OCI-LY3 (cell line): ENCODE measurements at regions not wholly inside any gene's neighbourhood (a gene's known extent, or its start where the extent isn't known, plus 50 kb on each side); places are given as distances from the start of the nearest gene placed in this dataset.

Experiments used
- H2AFZ ChIP-seq: fragments of 200-600, 300-600 bp; shearing (Covaris generic); 2 replicates; pipeline ENCODE4 v1.6.0; 2014; ENCODE audit warnings: antibody characterized with exemption, low read depth, low read length
- H3K27ac ChIP-seq: fragments of 200-600, 300-600 bp; sonication (generic); 2 replicates; pipeline ENCODE4 v1.5.1; 2014; ENCODE audit warnings: mild to moderate bottlenecking, low read length, moderate library complexity, mixed read lengths
- H3K27me3 ChIP-seq: fragments of 200-600, 300-600 bp; sonication (generic); 2 replicates; pipeline ENCODE4 v1.6.1; 2014; ENCODE audit warnings: low read depth, low read length, mixed read lengths
- H3K36me3 ChIP-seq: fragments of 200-600, 300-600 bp; sonication (generic); replicated peaks from 2 replicates; pipeline ENCODE3; 2014; ENCODE audit warnings: low read depth, low read length, mixed read lengths
- H3K4me1 ChIP-seq: fragments of 300-600, 200-600 bp; sonication (generic); 2 replicates; pipeline ENCODE4 v1.6.1; 2014; ENCODE audit warnings: low read length, mixed read lengths
- H3K4me2 ChIP-seq: fragments of 200-600, 300-600 bp; sonication (generic); 2 replicates; pipeline ENCODE4 v1.6.1; 2014; ENCODE audit warnings: low read length, mixed read lengths
- H3K4me3 ChIP-seq: fragments of 300-600, 200-600 bp; sonication (generic); 2 replicates; pipeline ENCODE4 v1.5.1; 2014; ENCODE audit warnings: antibody characterized with exemption, mild to moderate bottlenecking, low read length, moderate library complexity
- H3K79me2 ChIP-seq: fragments of 300-600, 200-600 bp; shearing (Covaris generic); 2 replicates; pipeline ENCODE4 v1.6.1; 2014; ENCODE audit warnings: mild to moderate bottlenecking, low read length, mixed read lengths
- H3K9ac ChIP-seq: fragments of 300-600, 200-600 bp; shearing (Covaris generic); 2 replicates; pipeline ENCODE4 v1.6.0; 2014; ENCODE audit warnings: mild to moderate bottlenecking, low read length, moderate library complexity
- H3K9me3 ChIP-seq: fragments of 200-600, 300-600 bp; shearing (Covaris generic); 2 replicates; pipeline ENCODE4 v1.6.1; 2014; ENCODE audit warnings: low read length, mixed read lengths; ENCODE audit not compliant: insufficient read depth
- H4K20me1 ChIP-seq: fragments of 200-600, 300-600 bp; sonication (generic); 2 replicates; pipeline ENCODE4 v1.6.1; 2016; ENCODE audit warnings: low read length, mixed read lengths; ENCODE audit not compliant: insufficient read depth
- EZH2phosphoT487 ChIP-seq: fragments of 200-600 bp; shearing (Covaris generic); IDR thresholded peaks from 2 replicates; pipeline ENCODE4 v1.6.1; 2018; ENCODE audit warnings: antibody characterized with exemption, mixed run types, low read depth
- TF ChIP-seq, protein P1 (sequence below): fragments of 200-600, 300-600 bp; sonication (generic); IDR thresholded peaks from 2 replicates; pipeline ENCODE4 v1.5.1; 2014; ENCODE audit warnings: antibody characterized with exemption, low read length, low read depth

DNA sequence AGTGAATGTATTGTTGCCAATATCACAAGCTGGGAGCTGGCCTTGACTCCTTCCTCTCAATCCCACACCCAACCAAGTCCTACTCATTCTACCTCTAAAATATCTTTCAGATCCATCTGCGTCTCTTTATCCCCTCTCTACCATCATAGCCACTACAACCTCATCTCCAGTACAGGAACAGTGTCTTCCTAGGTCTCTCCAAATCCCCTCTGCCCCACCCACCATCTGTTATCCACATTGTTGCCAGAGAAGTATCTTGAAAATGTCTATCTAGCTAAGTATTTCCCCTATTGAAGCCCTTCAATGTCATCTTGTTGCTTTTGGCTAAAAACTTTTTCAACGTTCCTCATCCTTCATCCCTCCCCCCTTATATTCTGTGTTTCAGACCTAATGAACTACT is 244.7 kb downstream of the C12orf75 start:
- Histone ChIP-seq H3K4me1 (no peaks in the 10 kb centered on the region), H3K4me3 (no peak overlapping the region), H3K4me2 (no peak overlapping the region), H3K27me3 (no peaks in the 10 kb centered on the region), H2AFZ (no peak overlapping the region), H3K36me3 (no peaks in the 10 kb centered on the region), H3K9me3 (no peaks in the 10 kb centered on the region), H3K27ac (no peak overlapping the region), H3K79me2 (no peaks in the 10 kb centered on the region), H3K9ac (no peak overlapping the region), H4K20me1 (no peaks in the 10 kb centered on the region)
- TF ChIP-seq, protein P1, sequence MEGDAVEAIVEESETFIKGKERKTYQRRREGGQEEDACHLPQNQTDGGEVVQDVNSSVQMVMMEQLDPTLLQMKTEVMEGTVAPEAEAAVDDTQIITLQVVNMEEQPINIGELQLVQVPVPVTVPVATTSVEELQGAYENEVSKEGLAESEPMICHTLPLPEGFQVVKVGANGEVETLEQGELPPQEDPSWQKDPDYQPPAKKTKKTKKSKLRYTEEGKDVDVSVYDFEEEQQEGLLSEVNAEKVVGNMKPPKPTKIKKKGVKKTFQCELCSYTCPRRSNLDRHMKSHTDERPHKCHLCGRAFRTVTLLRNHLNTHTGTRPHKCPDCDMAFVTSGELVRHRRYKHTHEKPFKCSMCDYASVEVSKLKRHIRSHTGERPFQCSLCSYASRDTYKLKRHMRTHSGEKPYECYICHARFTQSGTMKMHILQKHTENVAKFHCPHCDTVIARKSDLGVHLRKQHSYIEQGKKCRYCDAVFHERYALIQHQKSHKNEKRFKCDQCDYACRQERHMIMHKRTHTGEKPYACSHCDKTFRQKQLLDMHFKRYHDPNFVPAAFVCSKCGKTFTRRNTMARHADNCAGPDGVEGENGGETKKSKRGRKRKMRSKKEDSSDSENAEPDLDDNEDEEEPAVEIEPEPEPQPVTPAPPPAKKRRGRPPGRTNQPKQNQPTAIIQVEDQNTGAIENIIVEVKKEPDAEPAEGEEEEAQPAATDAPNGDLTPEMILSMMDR, result no peak
- TF ChIP-seq EZH2phosphoT487, result no peak

DNA sequence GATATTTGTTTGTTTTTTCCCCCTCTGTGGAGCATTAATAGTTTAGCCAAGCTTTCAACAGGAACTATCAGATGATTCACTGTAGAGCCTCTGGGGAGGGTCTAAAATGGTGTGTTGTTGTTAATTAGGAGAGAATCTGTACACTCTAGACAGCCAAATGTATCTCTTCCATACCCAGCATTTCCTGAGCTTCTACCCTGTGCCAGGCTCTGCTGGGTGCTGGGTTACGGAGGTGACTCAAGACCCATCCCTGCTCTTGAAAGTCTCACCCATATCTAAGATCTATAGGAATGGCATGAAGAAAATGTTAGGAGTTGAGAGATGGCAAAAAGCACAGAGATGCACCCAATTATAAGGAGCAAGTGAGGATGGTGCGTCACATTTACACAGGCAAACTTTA is 245.8 kb downstream of the C12orf75 start:
- H3K27me3 ChIP-seq, result no peaks in the 10 kb centered on the region
- H3K9me3 ChIP-seq, result no peaks in the 10 kb centered on the region
- no peak overlapping the region for H2AFZ ChIP-seq
- no peak overlapping the region for H3K9ac ChIP-seq
- no peaks in the 10 kb centered on the region for H3K4me1 ChIP-seq
- no peaks in the 10 kb centered on the region for H4K20me1 ChIP-seq
- H3K27ac ChIP-seq, result no peak overlapping the region
- no peak overlapping the region for H3K4me2 ChIP-seq
- no peak overlapping the region for H3K4me3 ChIP-seq
- no peaks in the 10 kb centered on the region for H3K79me2 ChIP-seq
- TF ChIP-seq EZH2phosphoT487, result no peak
- TF ChIP-seq, protein P1, result no peak
- H3K36me3 ChIP-seq, result no peaks in the 10 kb centered on the region

DNA sequence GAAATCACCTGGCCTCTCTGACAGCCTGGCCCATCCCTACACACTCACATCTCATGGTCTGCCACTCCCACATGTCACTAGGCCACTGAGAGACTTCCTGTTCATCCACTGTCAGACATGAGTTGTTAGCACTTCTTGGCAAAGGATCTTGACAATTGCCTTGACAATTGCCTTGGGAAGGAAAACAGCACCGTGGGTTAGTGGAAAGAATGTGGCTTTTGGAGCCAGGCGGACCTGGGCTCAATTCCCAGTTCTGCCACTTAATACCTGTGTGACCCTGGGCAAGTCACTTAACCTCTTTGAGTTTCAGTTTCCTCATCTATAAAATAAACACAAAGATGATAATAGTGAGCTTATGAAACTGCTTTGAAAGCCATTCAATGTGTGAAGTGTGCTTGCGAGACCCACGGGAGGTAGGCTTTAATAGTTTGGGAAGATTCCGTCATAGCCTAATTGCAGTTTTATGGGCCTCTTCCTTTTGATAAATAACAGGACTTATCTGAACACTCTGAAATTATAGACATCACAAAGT is 250.4 kb downstream of the C12orf75 start:
- no peaks in the 10 kb centered on the region for H4K20me1 ChIP-seq
- H3K4me3 ChIP-seq, result no peak overlapping the region
- no peak overlapping the region for H3K4me2 ChIP-seq
- H3K27me3 ChIP-seq, result no peaks in the 10 kb centered on the region
- no peaks in the 10 kb centered on the region for H3K9me3 ChIP-seq
- H2AFZ ChIP-seq, result no peak overlapping the region
- H3K4me1 ChIP-seq, result no peaks in the 10 kb centered on the region
- H3K36me3 ChIP-seq, result no peaks in the 10 kb centered on the region
- H3K79me2 ChIP-seq, result no peaks in the 10 kb centered on the region
- no peak overlapping the region for H3K27ac ChIP-seq
- TF ChIP-seq, protein P1, result no peak
- TF ChIP-seq EZH2phosphoT487, result no peak
- H3K9ac ChIP-seq, result no peak overlapping the region

DNA sequence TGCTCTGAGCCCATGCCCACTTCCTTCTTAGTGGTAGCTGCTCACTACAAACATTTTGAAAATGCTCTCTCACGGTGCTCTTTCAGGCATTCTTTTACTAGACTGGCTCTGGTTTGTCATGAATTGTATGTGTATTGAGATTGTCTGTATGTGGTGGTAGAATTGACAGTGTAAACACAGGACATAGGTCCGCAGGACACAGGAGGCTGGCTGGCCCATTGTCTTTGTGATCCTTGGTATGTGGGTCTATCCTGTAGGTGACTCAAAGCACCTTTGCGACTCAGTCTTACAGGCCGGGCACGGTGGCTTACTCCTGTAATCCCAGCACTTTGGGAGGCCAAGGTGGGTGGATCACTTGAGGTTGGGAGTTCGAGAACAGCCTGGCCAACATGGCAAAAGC is 250.9 kb downstream of the C12orf75 start:
- Histone ChIP-seq H3K79me2 (no peaks in the 10 kb centered on the region), H3K27me3 (no peaks in the 10 kb centered on the region), H3K9ac (no peak overlapping the region), H4K20me1 (no peaks in the 10 kb centered on the region), H3K27ac (no peak overlapping the region), H3K36me3 (no peaks in the 10 kb centered on the region), H3K4me1 (no peaks in the 10 kb centered on the region), H3K9me3 (no peaks in the 10 kb centered on the region), H2AFZ (no peak overlapping the region), H3K4me2 (no peak overlapping the region), H3K4me3 (no peak overlapping the region)
- TF ChIP-seq, protein P1, result no peak
- TF ChIP-seq EZH2phosphoT487, result no peak
